ENCODE measurements at regions not wholly inside any gene's neighbourhood (a gene's known extent, or its start where the extent isn't known, plus 50 kb on each side); places are given as distances from the start of the nearest gene placed in this dataset.

DNA sequence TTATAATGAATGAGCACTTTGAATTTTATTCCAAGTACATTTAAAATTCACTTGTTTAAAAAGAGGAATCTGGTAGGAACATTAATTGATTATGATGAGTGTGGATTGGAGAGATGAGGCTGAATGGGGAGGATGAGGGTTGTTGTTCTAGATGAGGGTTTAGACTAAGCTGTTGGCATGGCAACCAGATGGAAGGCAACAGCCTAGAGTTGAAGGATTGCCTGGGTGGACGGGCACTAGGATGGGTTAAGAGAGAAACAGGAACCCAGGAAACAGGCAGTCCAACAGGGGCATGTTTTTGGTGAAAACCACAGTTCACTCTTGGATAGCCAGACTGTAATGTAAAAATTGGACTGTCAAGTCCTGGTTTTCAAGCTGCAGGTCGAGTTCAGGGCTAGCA is 125.5 kb downstream of the CHRM3 start:
- H2BK20ac ChIP-seq (ENCODE audit: low read depth, low read length), result no peak overlapping the region
- H2AFZ ChIP-seq (replicated peaks; ENCODE audit: low read length, poor library complexity), result no peak overlapping the region
- no peaks in the 10 kb centered on the region for H3K36me3 ChIP-seq (ENCODE audit: control insufficient read depth, insufficient read depth, low read length)
- no peak overlapping the region for H3K4ac ChIP-seq (ENCODE audit: low read depth, low read length)
- no peak overlapping the region for H3K9ac ChIP-seq (ENCODE audit: low read depth, low read length)
- H3K79me1 ChIP-seq (ENCODE audit: low read depth in 1 of 2, low read length in 2 of 2), result no peaks in the 10 kb centered on the region
- 0% methylated on average over 1 of the region's 2 CpGs; no CpG with 5 or more reads in 1 of the 2 experiments for WGBS, 2 experiments (ENCODE audit: extremely low coverage in 2 of 2, insufficient read length in 1 of 2)
- H3K9me1 ChIP-seq (ENCODE audit: insufficient read depth, low read length), result no peaks in the 10 kb centered on the region
- no peak overlapping the region for H3K23ac ChIP-seq (ENCODE audit: low read depth, low read length)
- ATAC-seq (ENCODE audit: low read depth), result no peak
- H3K4me2 ChIP-seq (ENCODE audit: low read depth, low read length), result no peak overlapping the region
- no peak overlapping the region for H3K56ac ChIP-seq (ENCODE audit: extremely low read depth, insufficient read depth, low read length)
- H2AK5ac ChIP-seq (ENCODE audit: low read depth, low read length), result no peak overlapping the region
- H3K4me1 ChIP-seq (ENCODE audit: control insufficient read depth, insufficient read depth, low read length), result no peaks in the 10 kb centered on the region
- no peak for DNase-seq
- H4K20me1 ChIP-seq (ENCODE audit: insufficient read depth, low read length), result no peaks in the 10 kb centered on the region
- H2BK5ac ChIP-seq (ENCODE audit: low read depth, low read length, poor library complexity, severe bottlenecking), result no peak overlapping the region
- no peak overlapping the region for H2BK15ac ChIP-seq (ENCODE audit: low read depth, low read length)
- H4K5ac ChIP-seq (ENCODE audit: low read depth, low read length), result no peak overlapping the region
- H3K27ac ChIP-seq (ENCODE audit: insufficient read depth, low read length), result no peak overlapping the region
- ChIA-PET POLR2A (ENCODE audit: unreplicated experiment) (no interaction called here), CTCF (no interaction called here)
- H3K4me3 ChIP-seq (ENCODE audit: insufficient read depth, low read depth, low read length), result no peak overlapping the region
- H2BK120ac ChIP-seq (ENCODE audit: low read depth, low read length), result no peak overlapping the region
- H3K18ac ChIP-seq (ENCODE audit: low read depth, low read length), result no peak overlapping the region
- H3K14ac ChIP-seq (replicated peaks; ENCODE audit: low read depth, low read length), result no peak overlapping the region
- TF ChIP-seq RAD21 (IDR thresholded peaks at IDR 0.05; ENCODE audit: low read length), result no peak
- TF ChIP-seq CHD1 (IDR thresholded peaks at IDR 0.05; ENCODE audit: low read depth, low read length), result no peak
- TF ChIP-seq, protein P1, sequence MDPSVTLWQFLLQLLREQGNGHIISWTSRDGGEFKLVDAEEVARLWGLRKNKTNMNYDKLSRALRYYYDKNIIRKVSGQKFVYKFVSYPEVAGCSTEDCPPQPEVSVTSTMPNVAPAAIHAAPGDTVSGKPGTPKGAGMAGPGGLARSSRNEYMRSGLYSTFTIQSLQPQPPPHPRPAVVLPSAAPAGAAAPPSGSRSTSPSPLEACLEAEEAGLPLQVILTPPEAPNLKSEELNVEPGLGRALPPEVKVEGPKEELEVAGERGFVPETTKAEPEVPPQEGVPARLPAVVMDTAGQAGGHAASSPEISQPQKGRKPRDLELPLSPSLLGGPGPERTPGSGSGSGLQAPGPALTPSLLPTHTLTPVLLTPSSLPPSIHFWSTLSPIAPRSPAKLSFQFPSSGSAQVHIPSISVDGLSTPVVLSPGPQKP (IDR thresholded peaks at IDR 0.05; ENCODE audit: borderline replicate concordance, low read depth, low read length), result no peak
- TF ChIP-seq MAFK (IDR thresholded peaks at IDR 0.05; ENCODE audit: low read depth, low read length), result no peak
- no peak for TF ChIP-seq SMC3 (IDR thresholded peaks at IDR 0.05; ENCODE audit: low read depth, low read length)
- TF ChIP-seq, protein P2, sequence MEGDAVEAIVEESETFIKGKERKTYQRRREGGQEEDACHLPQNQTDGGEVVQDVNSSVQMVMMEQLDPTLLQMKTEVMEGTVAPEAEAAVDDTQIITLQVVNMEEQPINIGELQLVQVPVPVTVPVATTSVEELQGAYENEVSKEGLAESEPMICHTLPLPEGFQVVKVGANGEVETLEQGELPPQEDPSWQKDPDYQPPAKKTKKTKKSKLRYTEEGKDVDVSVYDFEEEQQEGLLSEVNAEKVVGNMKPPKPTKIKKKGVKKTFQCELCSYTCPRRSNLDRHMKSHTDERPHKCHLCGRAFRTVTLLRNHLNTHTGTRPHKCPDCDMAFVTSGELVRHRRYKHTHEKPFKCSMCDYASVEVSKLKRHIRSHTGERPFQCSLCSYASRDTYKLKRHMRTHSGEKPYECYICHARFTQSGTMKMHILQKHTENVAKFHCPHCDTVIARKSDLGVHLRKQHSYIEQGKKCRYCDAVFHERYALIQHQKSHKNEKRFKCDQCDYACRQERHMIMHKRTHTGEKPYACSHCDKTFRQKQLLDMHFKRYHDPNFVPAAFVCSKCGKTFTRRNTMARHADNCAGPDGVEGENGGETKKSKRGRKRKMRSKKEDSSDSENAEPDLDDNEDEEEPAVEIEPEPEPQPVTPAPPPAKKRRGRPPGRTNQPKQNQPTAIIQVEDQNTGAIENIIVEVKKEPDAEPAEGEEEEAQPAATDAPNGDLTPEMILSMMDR (conservative IDR thresholded peaks at IDR 0.05; ENCODE audit: low read depth, low read length), result no peak
- TF ChIP-seq, protein P3, sequence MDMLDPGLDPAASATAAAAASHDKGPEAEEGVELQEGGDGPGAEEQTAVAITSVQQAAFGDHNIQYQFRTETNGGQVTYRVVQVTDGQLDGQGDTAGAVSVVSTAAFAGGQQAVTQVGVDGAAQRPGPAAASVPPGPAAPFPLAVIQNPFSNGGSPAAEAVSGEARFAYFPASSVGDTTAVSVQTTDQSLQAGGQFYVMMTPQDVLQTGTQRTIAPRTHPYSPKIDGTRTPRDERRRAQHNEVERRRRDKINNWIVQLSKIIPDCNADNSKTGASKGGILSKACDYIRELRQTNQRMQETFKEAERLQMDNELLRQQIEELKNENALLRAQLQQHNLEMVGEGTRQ (IDR thresholded peaks at IDR 0.05; ENCODE audit: low read depth, low read length), result no peak
- no peak for TF ChIP-seq RFX5 (IDR thresholded peaks at IDR 0.05; ENCODE audit: low read depth, low read length)
- no peak for TF ChIP-seq MAZ (IDR thresholded peaks at IDR 0.05; ENCODE audit: borderline replicate concordance, low read depth, low read length)
- TF ChIP-seq POLR2A (IDR thresholded peaks at IDR 0.05; ENCODE audit: low read depth, low read length), result no peak
- no peak for TF ChIP-seq FOS (IDR thresholded peaks at IDR 0.05; ENCODE audit: low read depth, low read length)
- no peak for TF ChIP-seq MXI1 (IDR thresholded peaks at IDR 0.05; ENCODE audit: borderline replicate concordance, low read depth, low read length)
- no peak for TF ChIP-seq RCOR1 (IDR thresholded peaks at IDR 0.05; ENCODE audit: insufficient replicate concordance, low read length)
- no peak for TF ChIP-seq NFE2L2 (IDR thresholded peaks at IDR 0.05; ENCODE audit: low read depth, low read length)
- no peak for TF ChIP-seq CEBPB (IDR thresholded peaks at IDR 0.05; ENCODE audit: low read depth, low read length)
- TF ChIP-seq BHLHE40 (IDR thresholded peaks at IDR 0.05; ENCODE audit: low read depth, low read length), result no peak
- H4K8ac ChIP-seq (ENCODE audit: low read depth in 2 of 2, low read length in 2 of 2), result no peak overlapping the region
- no peak overlapping the region for H2AK9ac ChIP-seq (replicated peaks; ENCODE audit: low read depth, low read length, poor library complexity)
- H3K9me3 ChIP-seq (ENCODE audit: control insufficient read depth, insufficient read depth, low read length), result peaks cover 9% of the 10 kb centered on the region; the same call in 1 of the 2 replicates
- BruUV-seq (replicated peaks), result no TSS peak
- no peaks in the 10 kb centered on the region for H3K27me3 ChIP-seq (ENCODE audit: control insufficient read depth, insufficient read depth, low read length)
- intact Hi-C loops (cut with micrococcal nuclease), result no loop called here
- dilution Hi-C loops (cut with HindIII; ENCODE audit: low sequenced_read_pairs, unreplicated experiment), result no loop called here
- in situ Hi-C loops (cut with MboI; ENCODE audit: low sequenced_read_pairs), result no loop called here
- no peak overlapping the region for H4K91ac ChIP-seq (ENCODE audit: insufficient read depth, low read depth, low read length)

Data from IMR-90 (cell line).